AG09319 (cell line): ENCODE measurements at regions not wholly inside any gene's neighbourhood (a gene's known extent, or its start where the extent isn't known, plus 50 kb on each side); places are given as distances from the start of the nearest gene placed in this dataset.

Source experiments
- DNase-seq: peaks from one replicate; pipeline ENCODE4 v3.0.0-alpha.2; 2010; ENCODE audit warnings: low read depth; ENCODE audit errors: extremely low read depth
- CTCF ChIP-seq: IDR thresholded peaks from 2 replicates; pipeline ENCODE4 v1.5.1; 2011; ENCODE audit warnings: low read depth, mild to moderate bottlenecking, inconsistent platforms, low read length, moderate library complexity

- DNase-seq = no peak
- TF ChIP-seq CTCF = no peak
These were observed 425.8 kb downstream of the CHL1 start for GRCh38 chr3:622314-622713.

- DNase-seq = no peak
- no peak for TF ChIP-seq CTCF
These were observed 427.5 kb downstream of the CHL1 start for GRCh38 chr3:623914-624545.

DNA sequence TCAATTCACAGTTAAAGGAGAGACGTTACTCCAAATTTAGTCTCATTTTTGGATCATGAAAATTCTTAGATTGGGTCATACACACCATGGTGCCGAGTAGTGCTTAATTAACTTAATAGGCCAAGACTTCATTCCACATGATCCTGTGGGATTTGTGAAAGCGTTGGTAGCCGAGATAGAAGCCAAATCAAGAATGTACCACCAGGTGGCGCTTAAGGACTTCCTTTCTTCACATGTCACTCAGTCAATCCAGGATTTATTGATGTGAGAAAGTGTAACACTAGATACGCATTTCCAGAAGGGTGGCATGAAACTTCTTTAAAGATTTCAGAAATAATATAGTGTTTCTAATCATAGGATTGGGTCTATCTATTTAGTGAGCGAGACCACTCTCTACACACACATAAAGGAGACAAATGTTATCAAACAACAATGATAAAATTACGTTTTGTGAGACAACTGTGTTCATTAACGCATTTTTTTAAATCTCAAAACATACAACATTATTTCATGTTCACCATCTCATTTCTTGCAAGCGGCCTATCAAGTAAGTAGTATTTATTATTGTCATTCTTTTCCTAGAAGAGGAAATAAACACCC, 436.1 kb downstream of the CHL1 start:
- DNase-seq = no peak
- peak; percentile 8; the same call in 1 of the 2 replicates for TF ChIP-seq CTCF

DNA sequence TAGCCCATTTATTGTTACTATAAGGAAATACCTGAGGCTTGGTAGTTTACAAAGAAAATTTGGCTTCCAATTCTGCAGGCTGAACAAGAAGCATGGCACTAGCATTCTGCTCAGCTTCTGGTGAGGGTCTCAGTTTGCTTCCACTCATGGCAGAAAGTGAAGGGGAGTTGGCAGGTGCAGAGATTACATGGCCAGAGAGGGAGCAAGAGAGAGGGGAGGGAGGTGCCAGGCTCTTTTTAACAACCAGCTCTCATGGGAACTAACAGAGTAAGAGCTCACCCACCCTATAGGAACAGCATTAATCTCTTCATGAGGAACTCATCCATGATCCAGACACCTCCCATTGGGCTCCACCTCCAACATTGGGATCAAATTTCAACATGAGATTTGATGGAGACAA, 437.9 kb downstream of the CHL1 start:
- TF ChIP-seq CTCF = no peak

DNA sequence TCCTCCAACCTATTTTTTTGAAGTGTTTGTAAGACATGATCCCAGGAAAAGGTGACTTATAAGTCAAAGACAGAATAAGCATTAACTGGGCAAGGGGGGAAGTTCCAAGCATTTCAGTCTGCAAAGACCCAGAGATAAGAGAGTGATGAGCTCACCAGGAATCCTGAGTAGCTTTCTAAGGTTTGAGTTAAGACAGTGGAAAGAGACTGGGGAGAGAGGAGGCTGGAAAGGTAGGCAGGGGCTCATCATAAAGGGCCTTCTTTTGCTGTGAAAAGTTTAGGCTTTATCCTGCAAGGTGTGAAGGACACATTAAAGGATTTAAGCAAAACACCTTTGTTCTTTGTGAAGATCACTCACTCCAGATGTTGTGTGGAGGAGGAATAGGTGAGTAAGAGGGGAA, 438.8 kb downstream of the CHL1 start:
- DNase-seq = no peak
- TF ChIP-seq CTCF = no peak

More for the DNA sequence above, 437.9 kb downstream of the CHL1 start:
- DNase-seq = no peak

DNA sequence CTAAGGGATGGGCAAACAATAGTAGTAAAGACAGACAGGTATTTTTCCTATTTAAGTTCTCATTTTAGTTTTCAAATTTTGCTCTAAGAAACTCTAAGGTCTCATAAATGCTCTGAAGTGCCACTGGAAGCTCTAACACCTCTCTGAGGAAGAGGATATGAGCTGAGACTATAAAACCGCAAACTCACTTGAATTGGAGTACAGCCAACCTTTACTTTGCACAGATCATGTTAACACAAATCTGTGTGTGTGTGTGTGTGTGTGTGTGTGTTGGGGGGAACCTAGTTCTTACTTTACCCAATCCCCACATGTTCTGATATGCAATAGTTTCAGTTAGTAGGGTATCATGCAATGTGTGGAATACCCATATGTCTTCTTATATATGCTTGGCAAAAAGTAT, 446.8 kb downstream of the CHL1 start:
- no peak for DNase-seq
- TF ChIP-seq CTCF = no peak

DNA sequence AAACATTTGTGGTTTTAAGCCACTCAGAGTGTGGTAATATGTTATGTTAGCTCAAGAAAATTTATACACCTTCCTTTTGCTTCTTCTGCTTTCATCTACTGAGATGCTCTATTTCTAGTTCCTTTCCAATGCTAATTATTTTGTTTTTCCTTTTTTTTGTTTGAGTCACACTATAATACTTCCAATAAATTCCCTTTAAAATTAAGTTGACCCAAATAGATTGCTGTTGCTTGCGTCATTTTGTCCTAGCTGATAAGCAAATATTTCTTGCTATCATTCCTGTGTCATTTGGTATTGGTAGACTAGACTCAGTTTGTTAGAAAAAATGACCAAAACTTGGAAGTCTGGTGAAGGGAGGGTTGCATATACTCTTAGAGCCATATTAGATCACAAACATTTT, 437.0 kb upstream of the CNTN6 start:
- DNase-seq = no peak
- TF ChIP-seq CTCF = no peak
